A549 (cell line): ENCODE measurements at regions not wholly inside any gene's neighbourhood (a gene's known extent, or its start where the extent isn't known, plus 50 kb on each side); places are given as distances from the start of the nearest gene placed in this dataset.

Source experiments
- ATAC-seq, 2 experiments: fragments of 200-7000 bp in 1 of 2; fragments of >200 bp in 1 of 2; cut with Nextera tagmentation in 1 of 2; cut with Tn5 transposase in 1 of 2; 3 replicates each; pipeline versions ENCODE4 v1.8.0 to v1.9.1; 2018 to 2020; ENCODE audit warnings: mild to moderate bottlenecking in 1 of 2, moderate library complexity in 1 of 2
- CTCF ChIA-PET: fragments of 300-600 bp; sonication (Branson Sonifier 250); formaldehyde crosslinking; extraction: SDS; loops from one replicate; lab custom pipeline; 2021; ENCODE audit warnings: antibody characterized with exemption, inconsistent platforms; lab: Yijun Ruan, JAX
- POLR2A ChIA-PET: fragments of 350-600 bp; formaldehyde crosslinking; extraction: SDS; loops from one replicate; lab custom pipeline; 2021; ENCODE audit warnings: antibody characterized with exemption, inconsistent platforms; lab: Yijun Ruan, JAX
- DNase-seq, 2 experiments: peaks; one replicate each; pipeline versions ENCODE4 v3.0.0 to v3.0.0-alpha.2; 2011 to 2016; ENCODE audit warnings: low read depth in 1 of 2, low spot score in 1 of 2
- FAIRE-seq: peaks from 2 replicates; lab custom pipeline; 2011; peaks lifted over from hg19 to GRCh38; lab: Jason Lieb, UNC
- H3K27ac ChIP-seq, 2 experiments: fragments of >200 bp; sonication (Bioruptor Twin); formaldehyde crosslinking; 3 replicates each; pipeline ENCODE4 v1.5.1; 2016 to 2017
- H3K4me1 ChIP-seq: fragments of >200 bp; sonication (Bioruptor Twin); formaldehyde crosslinking; 3 replicates; pipeline ENCODE4 v1.6.1; 2016
- H3K4me2 ChIP-seq: fragments of >200 bp; sonication (Bioruptor Twin); formaldehyde crosslinking; 3 replicates; pipeline ENCODE4 v1.6.1; 2016
- H3K4me3 ChIP-seq: fragments of >200 bp; sonication (Bioruptor Twin); formaldehyde crosslinking; 3 replicates; pipeline ENCODE4 v1.5.1; 2016
- H3K9me3 ChIP-seq: fragments of >200 bp; sonication (Bioruptor Twin); formaldehyde crosslinking; 3 replicates; pipeline ENCODE4 v1.6.1; 2016
- ATOH8 ChIP-seq: fragments of 250-450 bp; sonication (Bioruptor Pico); IDR thresholded peaks from 2 replicates; pipeline ENCODE4 v1.5.0; 2020; ENCODE audit warnings: low read depth, mild to moderate bottlenecking, moderate library complexity
- CTCF ChIP-seq: fragments of >200 bp; sonication (Bioruptor Twin); formaldehyde crosslinking; IDR thresholded peaks from 3 replicates; pipeline ENCODE4 v1.5.1; 2016
- E2F6 ChIP-seq: IDR thresholded peaks from 2 replicates; pipeline ENCODE4 v1.6.1; 2012; ENCODE audit warnings: low read depth, borderline replicate concordance
- EHF ChIP-seq: fragments of 250-450 bp; sonication (Bioruptor Pico); IDR thresholded peaks from 2 replicates; pipeline ENCODE4 v1.5.0; 2020; ENCODE audit warnings: mild to moderate bottlenecking
- ELK1 ChIP-seq: fragments of 150-350 bp; IDR thresholded peaks from 2 replicates; pipeline ENCODE4 v1.6.1; 2014; ENCODE audit warnings: low read depth, mild to moderate bottlenecking, low read length
- EP300 ChIP-seq, 2 experiments: fragments of >200 bp; sonication (Bioruptor Twin); formaldehyde crosslinking; IDR thresholded peaks; 2 replicates in 1 of 2; 3 replicates in 1 of 2; pipeline ENCODE4 v1.6.1; 2016 to 2017
- FOSL2 ChIP-seq, 2 experiments: fragments of 450-650 bp in 1 of 2; fragments of >200 bp in 1 of 2; sonication (Bioruptor Twin) in 1 of 2; formaldehyde crosslinking; IDR thresholded peaks; 2 replicates each; pipeline versions ENCODE4 v1.5.0 to v1.6.1; 2016 to 2020; ENCODE audit warnings: mild to moderate bottlenecking in 1 of 2, moderate library complexity in 1 of 2
- FOXS1 ChIP-seq: fragments of 250-450 bp; sonication (Bioruptor Pico); IDR thresholded peaks from 2 replicates; pipeline ENCODE4 v1.5.0; 2020; ENCODE audit warnings: mild to moderate bottlenecking, moderate library complexity
- GATA3 ChIP-seq: IDR thresholded peaks from 2 replicates; pipeline ENCODE4 v1.6.1; 2012; ENCODE audit warnings: borderline replicate concordance
- HDAC2 ChIP-seq: fragments of 200-600 bp; sonication (generic); IDR thresholded peaks from 2 replicates; pipeline ENCODE4 v1.6.1; 2016
- HES2 ChIP-seq: fragments of >200 bp; sonication (Bioruptor Twin); formaldehyde crosslinking; IDR thresholded peaks from 2 replicates; pipeline ENCODE4 v1.6.1; 2016
- HOXB5 ChIP-seq: fragments of 250-450 bp; sonication (Bioruptor Pico); IDR thresholded peaks from 2 replicates; pipeline ENCODE4 v1.5.0; 2020; ENCODE audit warnings: mild to moderate bottlenecking, moderate library complexity
- JUN ChIP-seq, 2 experiments: fragments of >200 bp; sonication (Bioruptor Twin); formaldehyde crosslinking; IDR thresholded peaks; 2 replicates in 1 of 2; 3 replicates in 1 of 2; pipeline ENCODE4 v1.6.1; 2016 to 2017
- JUNB ChIP-seq: fragments of >200 bp; sonication (Bioruptor Twin); formaldehyde crosslinking; IDR thresholded peaks from 2 replicates; pipeline ENCODE4 v1.6.1; 2016
- KDM1A ChIP-seq: fragments of 200-600 bp; sonication (generic); IDR thresholded peaks from 2 replicates; pipeline ENCODE4 v1.6.1; 2016; ENCODE audit warnings: low read depth, mild to moderate bottlenecking
- KDM5A ChIP-seq: fragments of 200-600 bp; sonication (generic); IDR thresholded peaks from 2 replicates; pipeline ENCODE4 v1.6.1; 2016; ENCODE audit warnings: antibody characterized with exemption, mild to moderate bottlenecking
- MAFK ChIP-seq: fragments of 450-650 bp; IDR thresholded peaks from 2 replicates; pipeline ENCODE4 v1.6.1; 2014; ENCODE audit not compliant: partially characterized antibody
- PHF8 ChIP-seq: fragments of 200-600 bp; sonication (generic); IDR thresholded peaks from 2 replicates; pipeline ENCODE4 v1.6.1; 2016; ENCODE audit warnings: low read depth, mild to moderate bottlenecking, antibody characterized with exemption, moderate library complexity, borderline replicate concordance
- POLR2A ChIP-seq: IDR thresholded peaks from 2 replicates; pipeline ENCODE4 v1.6.1; 2012; ENCODE audit warnings: mild to moderate bottlenecking, low read length
- RFX5 ChIP-seq: fragments of 450-650 bp; IDR thresholded peaks from 2 replicates; pipeline ENCODE4 v1.7.1; 2014; ENCODE audit warnings: antibody characterized with exemption, mild to moderate bottlenecking, moderate library complexity
- TFCP2L1 ChIP-seq: fragments of 250-450 bp; sonication (Bioruptor Pico); IDR thresholded peaks from 2 replicates; pipeline ENCODE4 v1.5.0; 2021; ENCODE audit warnings: mild to moderate bottlenecking
- TP53 ChIP-seq: fragments of 250-450 bp; sonication (Bioruptor Pico); IDR thresholded peaks from 2 replicates; pipeline ENCODE4 v1.5.0; 2021; ENCODE audit warnings: mild to moderate bottlenecking, moderate library complexity
- USF2 ChIP-seq: fragments of 450-650 bp; IDR thresholded peaks from 2 replicates; pipeline ENCODE4 v1.6.1; 2014; ENCODE audit warnings: antibody characterized with exemption
- ZFP36 ChIP-seq: fragments of 450-650 bp; IDR thresholded peaks from 2 replicates; pipeline ENCODE4 v1.6.1; 2014; ENCODE audit warnings: borderline replicate concordance; ENCODE audit not compliant: partially characterized antibody
- ZNF302 ChIP-seq: fragments of 250-450 bp; sonication (Bioruptor Pico); IDR thresholded peaks from 2 replicates; pipeline ENCODE4 v1.9.0; 2021; ENCODE audit warnings: inconsistent platforms, mild to moderate bottlenecking, moderate library complexity
- WGBS: methylation state at CpG from one replicate; pipeline ENCODE4 v1.1.6; 2017; ENCODE audit errors: missing lambda C conversion rate; 5-methylcytosine and 5-hydroxymethylcytosine counted together

GRCh38 chr5:91607675-91608074 lies 224.6 kb upstream of the ARRDC3 start:
- Histone ChIP-seq H3K4me2 (no peak overlapping the region), H3K4me1 (no peaks in the 10 kb centered on the region), H3K4me3 (no peak overlapping the region), H3K9me3 (no peaks in the 10 kb centered on the region), H3K27ac (no peak overlapping the region)
- FAIRE-seq (no peak), DNase-seq (no peak), ATAC-seq (no peak)
- CTCF ChIA-PET: no interaction called here
- TF ChIP-seq ZNF302 (CRISPR knock-in tag) (no peak), EHF (CRISPR knock-in tag) (no peak), MAFK (no peak), RFX5 (no peak), ZFP36 (no peak), EP300 (IDR thresholded peaks at IDR 0.05) (no peak), HOXB5 (CRISPR knock-in tag) (no peak), FOSL2 (IDR thresholded peaks at IDR 0.05) (no peak), FOSL2 (CRISPR knock-in tag; IDR thresholded peaks at IDR 0.05) (no peak), USF2 (no peak), KDM5A (no peak), JUNB (no peak), JUN (IDR thresholded peaks at IDR 0.05) (no peak), HES2 (no peak), ATOH8 (CRISPR knock-in tag) (no peak), ELK1 (no peak)
- POLR2A ChIA-PET: no interaction called here

GRCh38 chr5:91599863-91600262 lies 216.7 kb upstream of the ARRDC3 start:
- POLR2A ChIA-PET: no interaction called here
- 66% methylated on average over 5 of the region's 5 CpGs for WGBS
- no peaks in the 10 kb centered on the region for H3K4me1 ChIP-seq
- H3K4me2 ChIP-seq: no peak overlapping the region
- no peaks in the 10 kb centered on the region for H3K9me3 ChIP-seq
- H3K4me3 ChIP-seq: no peak overlapping the region
- DNase-seq (no peak), ATAC-seq (no peak), FAIRE-seq (no peak)
- no peak overlapping the region for H3K27ac ChIP-seq
- CTCF ChIA-PET: interaction anchor here (0.5 kb wide), 1 partner anchor 833 kb away, joined by 4 read pairs; no protein-coding TSS in a partner anchor
- TF ChIP-seq KDM1A (no peak), FOSL2 (IDR thresholded peaks at IDR 0.05) (no peak), FOSL2 (CRISPR knock-in tag; IDR thresholded peaks at IDR 0.05) (no peak), HDAC2 (no peak), POLR2A (no peak), EHF (CRISPR knock-in tag) (no peak), PHF8 (no peak), GATA3 (no peak), CTCF (no peak), TP53 (CRISPR knock-in tag) (no peak), FOXS1 (CRISPR knock-in tag) (no peak), TFCP2L1 (CRISPR knock-in tag) (no peak), E2F6 (no peak)
